ENCODE measurements at regions not wholly inside any gene's neighbourhood (a gene's known extent, or its start where the extent isn't known, plus 50 kb on each side); places are given as distances from the start of the nearest gene placed in this dataset.

- Mint-ChIP-seq H3K27me3 (no peaks in the 10 kb centered on the region), H3K4me3 (peak overlapping the region; percentile 52), H3K9me3 (no peaks in the 10 kb centered on the region), H3K36me3 (ENCODE audit: low read depth) (no peaks in the 10 kb centered on the region), H3K4me1 (ENCODE audit: low read depth) (no peaks in the 10 kb centered on the region), H3K27ac (no peak overlapping the region)
- Histone ChIP-seq H3K9me3 (ENCODE audit: control insufficient read depth in 1 of 2, insufficient read depth in 1 of 2, low read length in 2 of 2) (peaks cover 0 to 10% of the 10 kb centered on the region in 2 experiments), H3K4me1 (ENCODE audit: insufficient read depth, low read length) (peaks cover 33% of the 10 kb centered on the region), H3K27ac (ENCODE audit: low read depth in 1 of 2, low read length in 2 of 2) (no peak overlapping the region), H3K27me3 (ENCODE audit: control insufficient read depth in 1 of 2, insufficient read depth in 2 of 2, low read length in 2 of 2) (no peaks in the 10 kb centered on the region), H3K4me3 (ENCODE audit: low read length) (peak overlapping the region; percentile 76), H3K36me3 (ENCODE audit: insufficient read depth, low read length) (no peaks in the 10 kb centered on the region)
- ChIA-PET POLR2A (interaction anchor here (0.7 to 7.3 kb wide), 42 partner anchors 11 to 1678 kb away, joined by 3 to 1838 read pairs (median 32); partner anchors contain the start of genes HFE and HMGN4), CTCF (interaction anchor here (0.7 to 3.1 kb wide), 9 partner anchors 10 to 60 kb away, joined by 4 to 28 read pairs (median 5); a partner anchor contains a TSS)
- intact Hi-C loops (cut with DNase I, micrococcal nuclease) = loop anchor here (1.0 to 5.0 kb wide), 3 partner anchors 9 to 57 kb away; a partner anchor contains a TSS
- peak in 1 of 14 experiments; percentile 67 for DNase-seq
- no peak for TF ChIP-seq CTCF (IDR thresholded peaks at IDR 0.05)
- ATAC-seq (ENCODE audit: poor library complexity) = no peak
These were observed 127.8 kb downstream of the HFE start for GRCh38 chr6:26214803-26215584.

GRCh38 chr6:26215585-26216358, 128.5 kb downstream of the HFE start:
- TF ChIP-seq CTCF (IDR thresholded peaks at IDR 0.05) = no peak

GRCh38 chr6:26216359-26216885, 129.2 kb downstream of the HFE start:
- no peaks in the 10 kb centered on the region for H3K27me3 Mint-ChIP-seq
- H3K4me3 ChIP-seq (ENCODE audit: low read length) = peak overlapping the region; percentile 76
- peak overlapping the region; percentile 87 to 88 for H3K27ac ChIP-seq (ENCODE audit: low read depth in 1 of 2, low read length in 2 of 2)
- H3K27ac Mint-ChIP-seq = no peak overlapping the region
- POLR2A ChIA-PET = interaction anchor here (0.6 to 7.3 kb wide), 82 partner anchors 9 to 1679 kb away, joined by 3 to 1838 read pairs (median 10); partner anchors contain the start of genes HFE and HMGN4
- no peak overlapping the region for H3K4me3 Mint-ChIP-seq
- H3K9me3 Mint-ChIP-seq = no peaks in the 10 kb centered on the region
- no peaks in the 10 kb centered on the region for H3K36me3 Mint-ChIP-seq (ENCODE audit: low read depth)
- H3K4me1 ChIP-seq (ENCODE audit: insufficient read depth, low read length) = peaks cover 33% of the 10 kb centered on the region
- TF ChIP-seq CTCF (IDR thresholded peaks at IDR 0.05) = no peak
- H3K4me1 Mint-ChIP-seq (ENCODE audit: low read depth) = no peaks in the 10 kb centered on the region
- intact Hi-C loops (cut with DNase I, micrococcal nuclease) = loop anchor here (1.0 to 5.0 kb wide), 13 partner anchors 8 to 241 kb away; partner anchors contain the start of gene BTN2A1 (in 1 of the 2)
- H3K9me3 ChIP-seq (ENCODE audit: control insufficient read depth in 1 of 2, insufficient read depth in 1 of 2, low read length in 2 of 2) = peaks cover 0 to 10% of the 10 kb centered on the region in 2 experiments
- DNase-seq (peak; percentile 52 to 98 (median 71)), ATAC-seq (ENCODE audit: poor library complexity) (peak; percentile 80)
- no peaks in the 10 kb centered on the region for H3K27me3 ChIP-seq (ENCODE audit: control insufficient read depth in 1 of 2, insufficient read depth in 2 of 2, low read length in 2 of 2)
- CTCF ChIA-PET = interaction anchor here (0.5 to 3.1 kb wide), 23 partner anchors 9 to 379 kb away, joined by 3 to 28 read pairs (median 4); a partner anchor contains a TSS
- no peaks in the 10 kb centered on the region for H3K36me3 ChIP-seq (ENCODE audit: insufficient read depth, low read length)

More at GRCh38 chr6:26215585-26216358, 128.5 kb downstream of the HFE start:
- peaks cover 33% of the 10 kb centered on the region for H3K4me1 ChIP-seq (ENCODE audit: insufficient read depth, low read length)
- ChIA-PET POLR2A (interaction anchor here (0.7 to 7.3 kb wide), 74 partner anchors 10 to 1680 kb away, joined by 3 to 1838 read pairs (median 12); partner anchors contain the start of genes HFE and HMGN4), CTCF (interaction anchor here (0.5 to 3.1 kb wide), 18 partner anchors 9 to 170 kb away, joined by 3 to 28 read pairs (median 5); a partner anchor contains a TSS)
- intact Hi-C loops (cut with DNase I, micrococcal nuclease) = loop anchor here (1.0 to 5.0 kb wide), 14 partner anchors 9 to 242 kb away; partner anchors contain the start of gene BTN2A1 (in 1 of the 2)
- peak in 5 of 14 experiments; percentile 23 to 63 (median 43) for DNase-seq
- Mint-ChIP-seq H3K9me3 (no peaks in the 10 kb centered on the region), H3K4me3 (no peak overlapping the region), H3K4me1 (ENCODE audit: low read depth) (no peaks in the 10 kb centered on the region), H3K27ac (no peak overlapping the region), H3K36me3 (ENCODE audit: low read depth) (no peaks in the 10 kb centered on the region), H3K27me3 (no peaks in the 10 kb centered on the region)
- peak overlapping the region; percentile 76 for H3K4me3 ChIP-seq (ENCODE audit: low read length)
- ATAC-seq (ENCODE audit: poor library complexity) = peak; percentile 12
- peaks cover 0 to 10% of the 10 kb centered on the region in 2 experiments for H3K9me3 ChIP-seq (ENCODE audit: control insufficient read depth in 1 of 2, insufficient read depth in 1 of 2, low read length in 2 of 2)
- H3K36me3 ChIP-seq (ENCODE audit: insufficient read depth, low read length) = no peaks in the 10 kb centered on the region
- peak overlapping the region; percentile 64 to 74 for H3K27ac ChIP-seq (ENCODE audit: low read depth in 1 of 2, low read length in 2 of 2)
- H3K27me3 ChIP-seq (ENCODE audit: control insufficient read depth in 1 of 2, insufficient read depth in 2 of 2, low read length in 2 of 2) = no peaks in the 10 kb centered on the region

All from CD4-positive, alpha-beta T cell (primary cell).